ENCODE measurements at regions not wholly inside any gene's neighbourhood (a gene's known extent, or its start where the extent isn't known, plus 50 kb on each side); places are given as distances from the start of the nearest gene placed in this dataset.

GRCh38 chr3:184659797-184660301 is 52.0 kb downstream of the MAGEF1 start:
- no peak for DNase-seq

- DNase-seq: no peak
Observed at GRCh38 chr3:184658223-184658928, 53.5 kb downstream of the MAGEF1 start.

- DNase-seq: peak; percentile 76
Observed at GRCh38 chr3:184656829-184657681, 54.8 kb downstream of the MAGEF1 start.

- DNase-seq: no peak
Observed at GRCh38 chr3:184656458-184656828, 55.4 kb downstream of the MAGEF1 start.

- no peak for DNase-seq
Observed at GRCh38 chr3:184655597-184655996, 56.3 kb downstream of the MAGEF1 start.

- DNase-seq: no peak
Observed at GRCh38 chr3:184654375-184654774, 57.5 kb downstream of the MAGEF1 start.

- DNase-seq: no peak
Observed at GRCh38 chr3:184652465-184652864, 59.4 kb downstream of the MAGEF1 start.

GRCh38 chr3:184651904-184652303 is 60.0 kb downstream of the MAGEF1 start:
- DNase-seq: no peak

- no peak for DNase-seq
Observed at GRCh38 chr3:184648636-184649035, 63.2 kb downstream of the MAGEF1 start.

GRCh38 chr3:184647405-184647936 is 64.4 kb downstream of the MAGEF1 start:
- DNase-seq: no peak

GRCh38 chr3:184645336-184645735 is 66.5 kb downstream of the MAGEF1 start:
- no peak for DNase-seq

- no peak for DNase-seq
Observed at GRCh38 chr3:184643442-184643841, 68.4 kb downstream of the MAGEF1 start.

- no peak for DNase-seq
Observed at GRCh38 chr3:184642631-184643285, 69.1 kb downstream of the MAGEF1 start.

GRCh38 chr3:184641430-184641829 is 70.4 kb downstream of the MAGEF1 start:
- DNase-seq: no peak

- no peak for DNase-seq
Observed at GRCh38 chr3:184639351-184639750, 72.5 kb downstream of the MAGEF1 start.

GRCh38 chr3:184637705-184638104 is 74.2 kb downstream of the MAGEF1 start:
- DNase-seq: peak; percentile 20

- peak; percentile 91 for DNase-seq
Observed at GRCh38 chr3:184636741-184637316, 75.0 kb downstream of the MAGEF1 start.

- no peak for DNase-seq
Observed at GRCh38 chr3:184635774-184636173, 74.2 kb downstream of the EPHB3 start.

- no peak for DNase-seq
Observed at GRCh38 chr3:184635126-184635525, 73.5 kb downstream of the EPHB3 start.

- no peak for DNase-seq
Observed at GRCh38 chr3:184633237-184633579, 71.6 kb downstream of the EPHB3 start.

GRCh38 chr3:184632551-184633236 is 71.1 kb downstream of the EPHB3 start:
- DNase-seq: no peak
